Mesothelial cell of epicardium (in vitro differentiated cells): ENCODE measurements at regions not wholly inside any gene's neighbourhood (a gene's known extent, or its start where the extent isn't known, plus 50 kb on each side); places are given as distances from the start of the nearest gene placed in this dataset.

Experiments used
- DNase-seq, 2 experiments: peaks; one replicate each; pipeline ENCODE4 v3.0.0; 2021; ENCODE audit warnings: low spot score in 2 of 2; ENCODE audit not compliant: unreplicated experiment in 2 of 2
- H3K27ac Mint-ChIP-seq: 2 replicates; pipeline ENCODE4 v1.8.0; 2021; ENCODE audit warnings: mixed read lengths
- H3K27me3 Mint-ChIP-seq: 2 replicates; pipeline ENCODE4 v1.8.0; 2021; ENCODE audit warnings: low read depth, mixed read lengths
- H3K36me3 Mint-ChIP-seq: 2 replicates; pipeline ENCODE4 v1.8.0; 2021; ENCODE audit warnings: mixed read lengths
- H3K4me1 Mint-ChIP-seq: 2 replicates; pipeline ENCODE4 v1.8.0; 2021; ENCODE audit warnings: mixed read lengths
- H3K4me3 Mint-ChIP-seq: 2 replicates; pipeline ENCODE4 v1.8.0; 2021; ENCODE audit warnings: mild to moderate bottlenecking, moderate library complexity, mixed read lengths
- H3K9me3 Mint-ChIP-seq: 2 replicates; pipeline ENCODE4 v1.8.0; 2021; ENCODE audit warnings: mixed read lengths
- CTCF ChIP-seq: fragments of 200-600 bp; sonication (generic); IDR thresholded peaks from one replicate; pipeline ENCODE4 v1.5.0; 2021; ENCODE audit warnings: antibody characterized with exemption; ENCODE audit not compliant: unreplicated experiment

- no peaks in the 10 kb centered on the region for H3K36me3 Mint-ChIP-seq
- no peak overlapping the region for H3K27ac Mint-ChIP-seq
- no peak for DNase-seq
- no peak for TF ChIP-seq CTCF
- H3K4me3 Mint-ChIP-seq: no peak overlapping the region
- H3K4me1 Mint-ChIP-seq: peaks cover 6% of the 10 kb centered on the region
- H3K9me3 Mint-ChIP-seq: no peaks in the 10 kb centered on the region
- H3K27me3 Mint-ChIP-seq: peaks cover 35% of the 10 kb centered on the region
Observed at GRCh38 chr14:98185036-98185435, 1087.0 kb downstream of the BCL11B start.

DNA sequence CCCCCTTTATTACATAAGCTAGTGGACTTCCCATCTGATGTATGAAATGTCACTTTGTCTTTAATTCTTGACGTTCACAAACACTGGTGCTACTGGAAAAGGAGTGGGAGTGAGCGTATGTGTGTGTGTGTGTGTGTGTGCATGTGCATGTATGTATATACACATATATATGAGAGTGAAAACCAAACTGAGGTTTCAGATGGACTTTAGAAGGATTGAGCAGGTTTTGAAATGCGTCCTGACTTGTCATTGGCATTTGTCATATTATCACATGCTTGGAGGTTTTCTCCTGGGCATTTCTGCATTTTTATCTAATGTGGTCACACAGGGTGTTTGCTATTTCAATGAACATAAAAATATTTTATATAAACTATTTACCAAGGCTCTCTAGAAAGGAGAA, 1085.9 kb downstream of the BCL11B start:
- peaks cover 6% of the 10 kb centered on the region for H3K4me1 Mint-ChIP-seq
- no peaks in the 10 kb centered on the region for H3K9me3 Mint-ChIP-seq
- DNase-seq: no peak
- TF ChIP-seq CTCF: no peak
- no peak overlapping the region for H3K27ac Mint-ChIP-seq
- H3K4me3 Mint-ChIP-seq: no peak overlapping the region
- peaks cover 41% of the 10 kb centered on the region for H3K27me3 Mint-ChIP-seq
- no peaks in the 10 kb centered on the region for H3K36me3 Mint-ChIP-seq

GRCh38 chr14:98187281-98187680, 1084.7 kb downstream of the BCL11B start:
- H3K27ac Mint-ChIP-seq: no peak overlapping the region
- H3K4me1 Mint-ChIP-seq: peaks cover 4% of the 10 kb centered on the region
- no peak overlapping the region for H3K4me3 Mint-ChIP-seq
- H3K27me3 Mint-ChIP-seq: peaks cover 43% of the 10 kb centered on the region
- no peaks in the 10 kb centered on the region for H3K9me3 Mint-ChIP-seq
- no peak for DNase-seq
- TF ChIP-seq CTCF: no peak
- H3K36me3 Mint-ChIP-seq: no peaks in the 10 kb centered on the region

- Mint-ChIP-seq H3K4me3 (no peak overlapping the region), H3K27ac (no peak overlapping the region)
- TF ChIP-seq CTCF: no peak
Observed at GRCh38 chr14:98189062-98189461, 1082.9 kb downstream of the BCL11B start.

DNA sequence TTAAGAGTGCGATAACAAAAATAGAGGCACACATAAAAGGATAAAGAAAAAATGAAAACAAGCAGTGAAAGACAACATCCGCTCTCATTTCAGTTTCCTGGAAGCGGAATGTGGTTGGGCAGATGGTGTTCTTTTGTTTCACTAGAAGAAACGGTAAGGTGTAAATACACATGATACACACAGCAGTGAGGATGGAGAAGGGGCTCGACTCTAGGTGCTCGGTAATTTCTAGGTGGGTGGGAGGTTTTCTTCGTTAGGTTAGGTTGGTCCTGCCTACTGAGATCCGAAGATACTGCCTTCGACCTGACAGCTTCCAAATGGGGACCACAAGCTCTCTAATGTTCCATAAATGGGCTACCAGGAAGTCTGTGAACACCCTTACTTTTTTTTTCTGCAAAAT, 1082.5 kb downstream of the BCL11B start:
- Mint-ChIP-seq H3K27ac (no peak overlapping the region), H3K4me3 (no peak overlapping the region), H3K27me3 (peaks cover 57% of the 10 kb centered on the region), H3K9me3 (no peaks in the 10 kb centered on the region), H3K4me1 (no peaks in the 10 kb centered on the region), H3K36me3 (no peaks in the 10 kb centered on the region)
- DNase-seq: no peak
- TF ChIP-seq CTCF: no peak

More at GRCh38 chr14:98189062-98189461, 1082.9 kb downstream of the BCL11B start:
- H3K27me3 Mint-ChIP-seq: peaks cover 53% of the 10 kb centered on the region
- H3K36me3 Mint-ChIP-seq: no peaks in the 10 kb centered on the region
- H3K9me3 Mint-ChIP-seq: no peaks in the 10 kb centered on the region
- no peak for DNase-seq
- H3K4me1 Mint-ChIP-seq: no peaks in the 10 kb centered on the region

GRCh38 chr14:98189944-98190343, 1082.1 kb downstream of the BCL11B start:
- Mint-ChIP-seq H3K27me3 (peaks cover 57% of the 10 kb centered on the region), H3K36me3 (no peaks in the 10 kb centered on the region), H3K4me3 (no peak overlapping the region)

More at GRCh38 chr14:98189944-98190343, 1082.1 kb downstream of the BCL11B start:
- no peak for TF ChIP-seq CTCF
- no peak for DNase-seq
- Mint-ChIP-seq H3K27ac (no peak overlapping the region), H3K9me3 (no peaks in the 10 kb centered on the region), H3K4me1 (no peaks in the 10 kb centered on the region)
